Esophagus mucosa (tissue), 1 donor: ENCODE measurements at regions not wholly inside any gene's neighbourhood (a gene's known extent, or its start where the extent isn't known, plus 50 kb on each side); places are given as distances from the start of the nearest gene placed in this dataset.

Experiments
- ATAC-seq: fragments of 200-7000 bp; cut with Tn5 transposase; one replicate; pipeline ENCODE4 v1.9.1; 2020
- donor health status: DM: yes; HTN: yes; CAD: no.

- ATAC-seq = no peak
Observed at GRCh38 chr15:96390986-96391385, 60.5 kb downstream of the NR2F2 start.

GRCh38 chr15:96392380-96393208, 62.1 kb downstream of the NR2F2 start:
- no peak for ATAC-seq

GRCh38 chr15:96393209-96393513, 62.7 kb downstream of the NR2F2 start:
- no peak for ATAC-seq

- no peak for ATAC-seq
Observed at GRCh38 chr15:96395687-96396086, 65.2 kb downstream of the NR2F2 start.

GRCh38 chr15:96398776-96399175, 68.3 kb downstream of the NR2F2 start:
- no peak for ATAC-seq

GRCh38 chr15:96402403-96402802, 71.9 kb downstream of the NR2F2 start:
- ATAC-seq = no peak

- no peak for ATAC-seq
Observed at GRCh38 chr15:96403071-96403470, 72.6 kb downstream of the NR2F2 start.

- ATAC-seq = no peak
Observed at GRCh38 chr15:96403932-96404331, 73.4 kb downstream of the NR2F2 start.

GRCh38 chr15:96404560-96404959, 74.1 kb downstream of the NR2F2 start:
- ATAC-seq = no peak

- no peak for ATAC-seq
Observed at GRCh38 chr15:96406291-96406690, 75.8 kb downstream of the NR2F2 start.

- no peak for ATAC-seq
Observed at GRCh38 chr15:96406701-96407100, 76.2 kb downstream of the NR2F2 start.

- no peak for ATAC-seq
Observed at GRCh38 chr15:96407482-96407881, 77.0 kb downstream of the NR2F2 start.

GRCh38 chr15:96408591-96409183, 78.2 kb downstream of the NR2F2 start:
- no peak for ATAC-seq

- no peak for ATAC-seq
Observed at GRCh38 chr15:96409215-96410138, 79.0 kb downstream of the NR2F2 start.

- ATAC-seq = no peak
Observed at GRCh38 chr15:96410175-96411055, 79.9 kb downstream of the NR2F2 start.

- no peak for ATAC-seq
Observed at GRCh38 chr15:96411056-96412031, 80.8 kb downstream of the NR2F2 start.

GRCh38 chr15:96412045-96412905, 81.8 kb downstream of the NR2F2 start:
- no peak for ATAC-seq

- no peak for ATAC-seq
Observed at GRCh38 chr15:96412906-96413231, 82.4 kb downstream of the NR2F2 start.

- no peak for ATAC-seq
Observed at GRCh38 chr15:96413657-96414056, 83.2 kb downstream of the NR2F2 start.

- no peak for ATAC-seq
Observed at GRCh38 chr15:96414875-96415274, 84.4 kb downstream of the NR2F2 start.
